Epithelial cell of proximal tubule (primary cell): ENCODE measurements at regions not wholly inside any gene's neighbourhood (a gene's known extent, or its start where the extent isn't known, plus 50 kb on each side); places are given as distances from the start of the nearest gene placed in this dataset.

Experiments used
- DNase-seq: peaks from one replicate; pipeline ENCODE4 v3.0.0-alpha.2; 2011; ENCODE audit warnings: low read depth
- H3K4me3 ChIP-seq: 2 replicates; pipeline ENCODE4 v1.5.1; 2011; ENCODE audit warnings: low read depth, mild to moderate bottlenecking, low read length
- TF ChIP-seq, protein P1 (sequence below): conservative IDR thresholded peaks from 2 replicates; pipeline ENCODE4 v1.5.1; 2012; ENCODE audit warnings: low read depth, mild to moderate bottlenecking, low read length

DNA sequence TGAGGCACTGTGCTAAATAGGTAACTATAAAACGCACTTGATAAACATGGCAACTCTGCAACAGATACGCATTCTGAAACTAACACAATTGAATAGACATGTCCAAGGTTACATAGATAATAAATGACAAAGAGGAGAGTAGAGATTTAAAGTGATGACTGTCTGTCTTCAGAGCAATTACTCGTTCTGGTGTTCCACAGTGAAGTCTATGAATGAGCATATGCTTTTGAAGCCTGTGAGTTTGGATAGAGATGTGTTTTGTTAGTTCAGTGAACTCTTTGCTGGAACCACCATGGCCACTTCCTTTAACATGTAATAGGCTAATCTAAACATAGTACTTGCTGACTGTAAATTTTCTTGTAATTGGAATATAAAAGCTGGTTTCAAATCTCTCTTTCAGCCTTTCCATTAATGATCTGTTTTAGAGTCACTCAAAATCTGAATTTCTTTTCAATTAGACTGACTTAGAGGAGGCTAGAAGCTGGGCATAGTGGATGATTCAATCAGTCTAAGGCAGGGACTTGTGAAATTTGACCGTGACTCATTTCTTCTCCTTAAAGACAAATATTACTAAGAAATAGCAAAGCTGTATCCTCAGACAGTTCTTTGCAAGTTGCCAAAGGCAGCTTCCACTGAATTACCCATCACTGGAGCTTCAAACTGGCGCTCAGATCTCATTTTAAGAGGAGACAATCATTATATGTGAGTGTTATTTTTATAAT is 1130.1 kb upstream of the CELF4 start:
- TF ChIP-seq, protein P1, sequence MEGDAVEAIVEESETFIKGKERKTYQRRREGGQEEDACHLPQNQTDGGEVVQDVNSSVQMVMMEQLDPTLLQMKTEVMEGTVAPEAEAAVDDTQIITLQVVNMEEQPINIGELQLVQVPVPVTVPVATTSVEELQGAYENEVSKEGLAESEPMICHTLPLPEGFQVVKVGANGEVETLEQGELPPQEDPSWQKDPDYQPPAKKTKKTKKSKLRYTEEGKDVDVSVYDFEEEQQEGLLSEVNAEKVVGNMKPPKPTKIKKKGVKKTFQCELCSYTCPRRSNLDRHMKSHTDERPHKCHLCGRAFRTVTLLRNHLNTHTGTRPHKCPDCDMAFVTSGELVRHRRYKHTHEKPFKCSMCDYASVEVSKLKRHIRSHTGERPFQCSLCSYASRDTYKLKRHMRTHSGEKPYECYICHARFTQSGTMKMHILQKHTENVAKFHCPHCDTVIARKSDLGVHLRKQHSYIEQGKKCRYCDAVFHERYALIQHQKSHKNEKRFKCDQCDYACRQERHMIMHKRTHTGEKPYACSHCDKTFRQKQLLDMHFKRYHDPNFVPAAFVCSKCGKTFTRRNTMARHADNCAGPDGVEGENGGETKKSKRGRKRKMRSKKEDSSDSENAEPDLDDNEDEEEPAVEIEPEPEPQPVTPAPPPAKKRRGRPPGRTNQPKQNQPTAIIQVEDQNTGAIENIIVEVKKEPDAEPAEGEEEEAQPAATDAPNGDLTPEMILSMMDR, result no peak
- no peak overlapping the region for H3K4me3 ChIP-seq
- DNase-seq, result no peak

DNA sequence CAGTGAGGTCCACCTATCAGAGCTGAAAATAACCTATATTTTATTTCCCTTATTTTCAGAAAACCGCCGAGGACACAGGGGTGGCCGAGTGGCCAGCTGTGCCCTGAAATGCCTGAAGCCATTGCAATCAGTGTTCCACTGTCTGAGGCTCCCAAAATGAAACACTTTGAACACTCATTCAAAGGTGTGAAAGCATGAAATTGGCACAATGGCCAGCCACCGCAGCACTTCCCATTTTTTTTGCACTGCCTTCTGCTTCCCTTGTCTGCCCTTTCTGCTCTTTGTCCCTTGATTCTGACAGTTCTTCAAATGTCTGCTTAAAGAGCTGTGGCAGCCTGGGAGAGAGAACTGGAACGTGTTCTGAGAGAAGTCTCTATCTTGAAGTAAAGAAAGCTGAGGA is 1127.5 kb upstream of the CELF4 start:
- TF ChIP-seq, protein P1, result no peak
- DNase-seq, result no peak
- no peak overlapping the region for H3K4me3 ChIP-seq

DNA sequence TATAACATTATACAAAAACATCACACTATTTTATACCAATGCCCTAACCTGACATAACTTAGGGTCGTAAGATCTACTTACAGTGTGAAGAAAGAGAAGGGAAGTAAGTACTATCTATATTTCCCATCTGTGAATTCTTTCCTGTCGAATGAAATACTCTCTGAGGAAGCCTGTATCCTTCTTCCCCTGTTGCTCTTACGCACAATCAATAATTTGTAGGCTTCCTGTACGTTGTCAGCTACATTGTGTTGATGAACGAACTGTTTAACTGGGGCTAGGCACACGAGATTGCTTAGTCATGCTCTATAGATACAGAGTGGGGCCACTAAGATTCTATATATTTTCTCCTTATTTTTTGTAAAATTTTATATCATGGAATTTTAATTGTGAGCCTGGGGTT is 1125.0 kb upstream of the CELF4 start:
- TF ChIP-seq, protein P1, result no peak
- H3K4me3 ChIP-seq, result no peak overlapping the region
- no peak for DNase-seq

DNA sequence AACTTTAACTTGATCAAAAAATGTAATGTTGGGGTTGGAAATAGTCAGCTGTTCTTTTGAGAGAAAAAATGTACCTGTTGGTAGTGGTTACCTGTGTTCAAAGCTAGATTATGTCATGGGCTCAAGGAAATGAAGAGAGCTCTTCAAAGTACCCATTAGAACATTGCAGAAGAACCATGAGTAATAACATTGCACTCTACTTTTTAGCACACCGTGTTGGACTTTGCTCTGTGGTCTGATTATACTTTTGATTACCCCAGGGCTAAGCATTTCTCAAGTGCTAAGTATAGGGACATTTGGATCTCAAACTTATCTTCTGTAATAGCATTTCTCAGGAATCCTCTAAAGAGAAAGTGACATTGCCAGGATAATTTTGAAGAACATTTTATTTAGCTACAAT is 1122.8 kb upstream of the CELF4 start:
- DNase-seq, result no peak
- no peak overlapping the region for H3K4me3 ChIP-seq
- TF ChIP-seq, protein P1, result no peak

DNA sequence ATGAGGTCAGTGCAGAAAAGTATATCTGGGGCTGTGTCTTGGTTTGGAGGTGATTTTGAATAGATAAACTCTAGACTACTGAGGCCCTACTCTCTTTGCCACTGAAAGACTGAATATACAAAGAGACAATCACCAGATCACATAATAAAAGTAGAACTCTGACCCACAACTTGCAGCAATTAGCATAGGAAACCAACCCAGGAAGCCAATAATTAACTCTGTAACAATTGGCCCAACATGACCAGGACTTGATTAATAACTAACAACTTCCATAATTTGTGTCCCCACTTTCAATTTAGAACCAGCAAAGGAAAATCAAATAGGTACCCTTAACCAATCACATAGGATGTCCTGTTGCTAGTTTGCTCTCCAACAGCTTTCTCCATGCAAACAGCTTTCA is 1104.9 kb upstream of the CELF4 start:
- TF ChIP-seq, protein P1, result no peak
- no peak overlapping the region for H3K4me3 ChIP-seq
- DNase-seq, result no peak

DNA sequence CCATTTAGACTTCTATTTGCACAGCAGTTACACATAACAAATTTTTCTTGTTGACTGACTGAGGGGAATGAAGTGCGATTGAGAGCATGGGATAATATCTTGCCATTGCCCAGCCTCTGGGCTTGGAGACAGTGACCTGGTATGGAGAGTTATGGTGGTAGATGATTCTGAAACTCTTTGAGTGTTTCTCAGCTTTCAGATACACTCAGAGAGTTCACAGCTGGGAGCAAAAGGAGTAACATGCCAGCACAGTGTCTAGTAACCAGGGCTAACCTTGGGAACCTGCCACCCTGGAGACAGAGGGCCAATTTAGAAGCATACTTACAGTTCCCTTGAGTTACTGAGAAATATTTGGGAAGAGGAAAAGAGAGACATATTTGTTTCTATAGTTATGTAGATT is 1099.3 kb upstream of the CELF4 start:
- TF ChIP-seq, protein P1, result no peak
- DNase-seq, result no peak
- H3K4me3 ChIP-seq, result no peak overlapping the region

DNA sequence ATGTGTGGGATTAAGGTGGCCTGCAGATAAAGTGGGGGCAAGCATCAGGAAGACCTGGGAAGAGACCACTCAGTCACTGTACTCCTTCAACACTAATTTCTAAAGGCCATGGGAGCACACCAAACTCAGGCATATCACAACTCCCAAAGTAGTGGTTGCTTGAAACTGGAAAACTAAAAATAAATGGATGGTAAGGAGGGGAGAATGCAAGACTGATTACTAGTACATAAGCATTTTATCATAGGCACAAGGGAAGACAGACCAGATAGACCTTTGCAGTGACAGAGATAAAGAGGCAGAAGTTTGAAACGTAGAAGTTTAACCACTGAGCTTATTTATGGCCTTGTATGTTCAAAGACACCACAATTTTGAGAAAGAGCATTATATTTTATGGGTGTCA is 1098.1 kb upstream of the CELF4 start:
- no peak overlapping the region for H3K4me3 ChIP-seq
- TF ChIP-seq, protein P1, result no peak
- DNase-seq, result no peak
